GM12875 (cell line): ENCODE measurements at regions not wholly inside any gene's neighbourhood (a gene's known extent, or its start where the extent isn't known, plus 50 kb on each side); places are given as distances from the start of the nearest gene placed in this dataset.
"Not testable (repeated sequence)": the region's sequence is repeated elsewhere in the genome, so short reads cannot be mapped to it uniquely, and the experiment has no call there.

Experiments used
- H3K4me3 ChIP-seq: one replicate; pipeline ENCODE4 v1.5.1; 2011; ENCODE audit warnings: low read depth, low read length, control low read depth
- CTCF ChIP-seq: IDR thresholded peaks from 2 replicates; pipeline ENCODE4 v1.5.1; 2011; ENCODE audit warnings: low read depth, mild to moderate bottlenecking, control low read depth, inconsistent platforms, low read length, moderate library complexity, borderline replicate concordance; ENCODE audit not compliant: insufficient read depth

- no peak overlapping the region for H3K4me3 ChIP-seq
- no peak for TF ChIP-seq CTCF
Observed at GRCh38 chr21:17699524-17700189, 87.0 kb upstream of the BTG3 start.

- H3K4me3 ChIP-seq, result no peak overlapping the region
- TF ChIP-seq CTCF, result no peak
Observed at GRCh38 chr21:17697473-17697872, 84.8 kb upstream of the BTG3 start.

- H3K4me3 ChIP-seq, result not testable (repeated sequence)
Observed at GRCh38 chr21:17694416-17694815, 81.7 kb upstream of the BTG3 start.

- no peak overlapping the region for H3K4me3 ChIP-seq
Observed at GRCh38 chr21:17693801-17694200, 81.1 kb upstream of the BTG3 start.

GRCh38 chr21:17690078-17690494 is 77.4 kb upstream of the BTG3 start:
- H3K4me3 ChIP-seq, result no peak overlapping the region
- no peak for TF ChIP-seq CTCF

More at GRCh38 chr21:17693801-17694200, 81.1 kb upstream of the BTG3 start:
- TF ChIP-seq CTCF, result no peak

- TF ChIP-seq CTCF, result peak; percentile 39; the same call in 1 of the 2 replicates
- H3K4me3 ChIP-seq, result no peak overlapping the region
Observed at GRCh38 chr21:17688912-17689874, 76.5 kb upstream of the BTG3 start.

GRCh38 chr21:17682924-17683323 is 70.2 kb upstream of the BTG3 start:
- no peak for TF ChIP-seq CTCF
- H3K4me3 ChIP-seq, result no peak overlapping the region
